ENCODE measurements at regions not wholly inside any gene's neighbourhood (a gene's known extent, or its start where the extent isn't known, plus 50 kb on each side); places are given as distances from the start of the nearest gene placed in this dataset.

DNA sequence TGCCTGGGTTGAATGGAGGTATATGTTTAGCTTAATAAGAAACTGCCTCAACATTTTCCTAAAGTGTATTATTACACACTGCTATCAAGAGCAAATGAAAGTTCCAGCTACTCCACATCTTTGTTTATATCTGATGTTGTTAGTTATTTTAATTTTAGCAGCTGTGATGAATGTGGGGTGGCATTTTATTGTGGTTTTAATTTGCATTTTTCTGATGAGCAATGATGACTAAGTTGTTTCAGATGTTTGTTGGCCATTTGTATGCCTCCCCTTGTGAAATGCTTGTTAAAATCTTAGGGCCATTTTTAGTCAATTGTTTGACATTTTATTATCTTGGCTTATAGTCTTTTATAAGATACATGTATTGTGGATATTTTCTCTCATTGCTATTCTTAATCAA lies 260.4 kb upstream of the SLCO3A1 start:
- intact Hi-C loops (cut with micrococcal nuclease; ENCODE audit: unreplicated experiment): no loop called here
- Histone ChIP-seq H2AFZ (ENCODE audit: low read length) (no peak overlapping the region), H3K4me3 (ENCODE audit: low read depth, low read length, poor library complexity, severe bottlenecking) (no peak overlapping the region), H3K9me2 (ENCODE audit: insufficient read depth, low read length) (no peaks in the 10 kb centered on the region), H3K4me2 (ENCODE audit: low read length) (no peak overlapping the region), H3K9me3 (ENCODE audit: low read length) (no peaks in the 10 kb centered on the region), H3K4me1 (ENCODE audit: insufficient read depth, low read length, poor library complexity, severe bottlenecking) (no peaks in the 10 kb centered on the region), H3K27ac (ENCODE audit: low read depth, low read length, poor library complexity, severe bottlenecking) (no peak overlapping the region), H4K20me1 (ENCODE audit: insufficient read depth, low read length) (no peaks in the 10 kb centered on the region), H3K36me3 (ENCODE audit: insufficient read depth, low read length) (no peaks in the 10 kb centered on the region), H3K79me2 (ENCODE audit: insufficient read depth, low read depth, low read length) (no peaks in the 10 kb centered on the region)
- no TSS peak for BruUV-seq (replicated peaks)
- DNase-seq (ENCODE audit: low spot score): no peak
- ChIA-PET CTCF (ENCODE audit: unreplicated experiment) (no interaction called here), POLR2A (no interaction called here)
- TF ChIP-seq CTCF (conservative IDR thresholded peaks at IDR 0.05; ENCODE audit: low read length): no peak
- TF ChIP-seq EZH2phosphoT487 (IDR thresholded peaks at IDR 0.05; ENCODE audit: borderline replicate concordance, low read depth, low read length): no peak

DNA sequence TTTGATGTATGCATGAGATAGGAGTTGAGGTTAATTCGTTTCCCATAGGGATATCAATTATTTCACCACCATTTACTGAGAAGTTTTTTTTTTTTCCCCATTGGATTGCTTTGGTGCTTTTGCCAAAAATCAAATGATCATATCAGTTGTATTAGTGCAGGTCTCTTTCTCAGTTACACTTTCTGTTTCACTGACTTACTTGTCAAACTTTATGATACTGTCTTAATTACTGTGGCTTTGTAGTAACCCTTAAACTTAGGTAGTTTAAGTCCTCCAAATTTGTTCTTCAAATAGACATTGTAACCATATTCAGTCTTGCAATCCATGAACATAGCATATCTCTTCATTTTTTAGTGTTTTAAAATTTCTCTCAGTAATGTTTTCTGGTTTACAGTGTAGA lies 259.9 kb upstream of the SLCO3A1 start:
- Histone ChIP-seq H3K9me3 (ENCODE audit: low read length) (no peaks in the 10 kb centered on the region), H3K4me1 (ENCODE audit: insufficient read depth, low read length, poor library complexity, severe bottlenecking) (no peaks in the 10 kb centered on the region), H3K79me2 (ENCODE audit: insufficient read depth, low read depth, low read length) (no peaks in the 10 kb centered on the region), H3K4me2 (ENCODE audit: low read length) (no peak overlapping the region), H3K9me2 (ENCODE audit: insufficient read depth, low read length) (no peaks in the 10 kb centered on the region), H2AFZ (ENCODE audit: low read length) (no peak overlapping the region), H3K4me3 (ENCODE audit: low read depth, low read length, poor library complexity, severe bottlenecking) (no peak overlapping the region), H3K27ac (ENCODE audit: low read depth, low read length, poor library complexity, severe bottlenecking) (no peak overlapping the region), H3K36me3 (ENCODE audit: insufficient read depth, low read length) (no peaks in the 10 kb centered on the region), H4K20me1 (ENCODE audit: insufficient read depth, low read length) (no peaks in the 10 kb centered on the region)
- DNase-seq (ENCODE audit: low spot score): no peak
- intact Hi-C loops (cut with micrococcal nuclease; ENCODE audit: unreplicated experiment): no loop called here
- ChIA-PET POLR2A (no interaction called here), CTCF (ENCODE audit: unreplicated experiment) (no interaction called here)
- no peak for TF ChIP-seq CTCF (conservative IDR thresholded peaks at IDR 0.05; ENCODE audit: low read length)
- no peak for TF ChIP-seq EZH2phosphoT487 (IDR thresholded peaks at IDR 0.05; ENCODE audit: borderline replicate concordance, low read depth, low read length)
- no TSS peak for BruUV-seq (replicated peaks)

- POLR2A ChIA-PET: no interaction called here
Observed at GRCh38 chr15:91599261-91599660, 254.2 kb upstream of the SLCO3A1 start.

More at GRCh38 chr15:91599261-91599660, 254.2 kb upstream of the SLCO3A1 start:
- Histone ChIP-seq H3K79me2 (ENCODE audit: insufficient read depth, low read depth, low read length) (no peaks in the 10 kb centered on the region), H2AFZ (ENCODE audit: low read length) (no peak overlapping the region), H3K4me1 (ENCODE audit: insufficient read depth, low read length, poor library complexity, severe bottlenecking) (no peaks in the 10 kb centered on the region), H3K9me2 (ENCODE audit: insufficient read depth, low read length) (no peaks in the 10 kb centered on the region), H3K27ac (ENCODE audit: low read depth, low read length, poor library complexity, severe bottlenecking) (no peak overlapping the region), H3K4me2 (ENCODE audit: low read length) (no peak overlapping the region), H3K4me3 (ENCODE audit: low read depth, low read length, poor library complexity, severe bottlenecking) (no peak overlapping the region), H3K9me3 (ENCODE audit: low read length) (no peaks in the 10 kb centered on the region), H4K20me1 (ENCODE audit: insufficient read depth, low read length) (no peaks in the 10 kb centered on the region), H3K36me3 (ENCODE audit: insufficient read depth, low read length) (no peaks in the 10 kb centered on the region)
- TF ChIP-seq CTCF (conservative IDR thresholded peaks at IDR 0.05; ENCODE audit: low read length) (no peak), EZH2phosphoT487 (IDR thresholded peaks at IDR 0.05; ENCODE audit: borderline replicate concordance, low read depth, low read length) (no peak)
- DNase-seq (ENCODE audit: low spot score): no peak
- intact Hi-C loops (cut with micrococcal nuclease; ENCODE audit: unreplicated experiment): no loop called here
- BruUV-seq (replicated peaks): no TSS peak
- CTCF ChIA-PET (ENCODE audit: unreplicated experiment): no interaction called here
